Omental fat pad (tissue), 3 donors: ENCODE measurements at regions not wholly inside any gene's neighbourhood (a gene's known extent, or its start where the extent isn't known, plus 50 kb on each side); places are given as distances from the start of the nearest gene placed in this dataset.

Source experiments
- ATAC-seq: fragments of 150-250 bp; one replicate; pipeline ENCODE4 v1.9.1; 2016; ENCODE audit warnings: mild to moderate bottlenecking, moderate library complexity; ENCODE audit not compliant: low FRiP score
- DNase-seq: peaks from one replicate; pipeline ENCODE4 v3.0.0-alpha.2; 2019; ENCODE audit warnings: low spot score
- TF ChIP-seq, protein P1 (sequence below), 3 donors: fragments of 450-650 bp; IDR thresholded peaks; one replicate each; pipeline ENCODE4 v1.5.1; 2016 to 2017; ENCODE audit warnings: antibody characterized with exemption in 3 of 3, mild to moderate bottlenecking in 3 of 3, moderate library complexity in 2 of 3

- ATAC-seq, result peak; percentile 83
- TF ChIP-seq, protein P1, sequence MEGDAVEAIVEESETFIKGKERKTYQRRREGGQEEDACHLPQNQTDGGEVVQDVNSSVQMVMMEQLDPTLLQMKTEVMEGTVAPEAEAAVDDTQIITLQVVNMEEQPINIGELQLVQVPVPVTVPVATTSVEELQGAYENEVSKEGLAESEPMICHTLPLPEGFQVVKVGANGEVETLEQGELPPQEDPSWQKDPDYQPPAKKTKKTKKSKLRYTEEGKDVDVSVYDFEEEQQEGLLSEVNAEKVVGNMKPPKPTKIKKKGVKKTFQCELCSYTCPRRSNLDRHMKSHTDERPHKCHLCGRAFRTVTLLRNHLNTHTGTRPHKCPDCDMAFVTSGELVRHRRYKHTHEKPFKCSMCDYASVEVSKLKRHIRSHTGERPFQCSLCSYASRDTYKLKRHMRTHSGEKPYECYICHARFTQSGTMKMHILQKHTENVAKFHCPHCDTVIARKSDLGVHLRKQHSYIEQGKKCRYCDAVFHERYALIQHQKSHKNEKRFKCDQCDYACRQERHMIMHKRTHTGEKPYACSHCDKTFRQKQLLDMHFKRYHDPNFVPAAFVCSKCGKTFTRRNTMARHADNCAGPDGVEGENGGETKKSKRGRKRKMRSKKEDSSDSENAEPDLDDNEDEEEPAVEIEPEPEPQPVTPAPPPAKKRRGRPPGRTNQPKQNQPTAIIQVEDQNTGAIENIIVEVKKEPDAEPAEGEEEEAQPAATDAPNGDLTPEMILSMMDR (IDR thresholded peaks at IDR 0.05), result no peak
- DNase-seq, result no peak
Observed at GRCh38 chr9:88746029-88746742, 211.2 kb downstream of the NXNL2 start.

DNA sequence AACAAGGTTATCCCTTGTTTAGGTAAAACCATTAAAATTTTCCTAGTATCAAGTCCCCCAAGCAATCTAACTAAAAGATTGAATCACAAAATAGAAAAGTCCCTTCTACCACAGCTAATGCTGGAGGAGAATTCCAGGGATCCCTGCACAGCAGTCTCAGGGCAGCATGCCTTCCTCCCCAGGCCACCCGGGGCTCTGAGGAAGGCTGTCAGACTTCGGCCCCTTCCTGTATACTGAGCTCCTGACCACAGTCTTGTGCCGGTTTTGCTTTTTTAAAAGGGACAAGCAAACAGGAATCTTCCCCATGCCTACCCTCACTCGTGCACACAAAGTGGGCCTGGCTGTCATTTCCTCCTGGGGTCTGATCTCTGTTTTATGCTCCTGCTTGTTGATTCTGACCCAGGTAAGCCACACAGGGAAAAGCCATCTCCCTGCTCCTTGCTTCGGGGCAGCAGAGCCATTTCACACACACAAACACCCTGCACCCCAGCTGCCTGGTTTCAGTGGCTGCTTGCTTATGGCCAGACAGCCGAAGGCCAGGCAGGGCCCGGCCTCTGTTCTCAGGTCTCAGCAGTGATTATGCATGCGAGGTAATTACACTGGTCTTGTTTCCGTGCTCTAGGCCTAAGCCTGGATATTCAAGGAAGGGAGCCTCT is 211.9 kb downstream of the NXNL2 start:
- TF ChIP-seq, protein P1 (IDR thresholded peaks at IDR 0.05), result no peak
- DNase-seq (no peak), ATAC-seq (no peak)

DNA sequence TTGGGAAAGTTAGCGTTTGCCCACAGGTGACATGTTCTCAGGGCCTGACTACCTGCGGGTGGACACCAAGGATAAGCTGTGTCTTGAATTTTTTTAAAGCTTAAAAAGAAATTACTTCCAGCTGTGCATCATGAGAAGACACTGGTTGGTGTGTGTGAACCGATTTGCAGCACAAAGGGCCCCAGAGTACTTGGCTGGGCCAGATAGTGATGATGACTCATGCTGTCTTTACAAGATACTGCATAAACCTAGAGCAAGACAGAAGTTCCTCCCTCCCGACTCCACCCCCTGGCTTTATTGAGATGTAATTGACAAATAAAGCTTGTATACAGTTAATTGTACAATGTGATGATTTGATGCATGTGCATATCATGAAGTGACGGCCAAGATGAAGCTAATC is 212.8 kb downstream of the NXNL2 start:
- DNase-seq (no peak), ATAC-seq (peak; percentile 80)
- TF ChIP-seq, protein P1 (IDR thresholded peaks at IDR 0.05), result no peak

GRCh38 chr9:88748566-88749261 is 213.7 kb downstream of the NXNL2 start:
- TF ChIP-seq, protein P1 (IDR thresholded peaks at IDR 0.05), result no peak
- ATAC-seq (peak; percentile 50), DNase-seq (no peak)

GRCh38 chr9:88749420-88749819 is 214.4 kb downstream of the NXNL2 start:
- TF ChIP-seq, protein P1 (IDR thresholded peaks at IDR 0.05), result no peak
- ATAC-seq (no peak), DNase-seq (no peak)

DNA sequence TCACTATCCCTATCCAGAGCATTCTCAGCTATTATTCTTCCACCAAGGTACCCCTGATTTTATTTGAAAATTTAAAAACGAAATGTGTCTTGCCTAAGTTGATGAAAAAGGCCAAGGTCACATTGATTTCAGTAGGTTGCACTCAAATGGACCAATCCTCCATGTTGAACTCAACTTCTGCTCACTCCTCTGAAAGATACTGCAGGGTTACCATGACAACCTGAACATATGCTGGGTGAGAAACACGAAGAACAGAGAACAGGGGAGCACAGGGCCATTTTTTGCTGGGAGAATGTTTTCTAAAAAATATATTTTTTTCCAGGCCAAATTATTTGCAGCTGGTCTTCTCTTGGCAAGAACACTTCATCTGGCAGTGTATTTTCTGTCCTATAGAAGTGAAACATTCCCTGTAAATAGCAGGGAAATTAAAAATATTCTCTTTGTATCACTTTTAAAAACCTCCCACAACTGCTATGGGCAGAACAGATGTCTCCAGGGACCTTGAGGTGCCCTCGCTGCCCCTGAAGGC is 215.9 kb downstream of the NXNL2 start:
- ATAC-seq (no peak), DNase-seq (no peak)
- TF ChIP-seq, protein P1 (IDR thresholded peaks at IDR 0.05), result no peak
